ENCODE measurements at regions not wholly inside any gene's neighbourhood (a gene's known extent, or its start where the extent isn't known, plus 50 kb on each side); places are given as distances from the start of the nearest gene placed in this dataset.

DNA sequence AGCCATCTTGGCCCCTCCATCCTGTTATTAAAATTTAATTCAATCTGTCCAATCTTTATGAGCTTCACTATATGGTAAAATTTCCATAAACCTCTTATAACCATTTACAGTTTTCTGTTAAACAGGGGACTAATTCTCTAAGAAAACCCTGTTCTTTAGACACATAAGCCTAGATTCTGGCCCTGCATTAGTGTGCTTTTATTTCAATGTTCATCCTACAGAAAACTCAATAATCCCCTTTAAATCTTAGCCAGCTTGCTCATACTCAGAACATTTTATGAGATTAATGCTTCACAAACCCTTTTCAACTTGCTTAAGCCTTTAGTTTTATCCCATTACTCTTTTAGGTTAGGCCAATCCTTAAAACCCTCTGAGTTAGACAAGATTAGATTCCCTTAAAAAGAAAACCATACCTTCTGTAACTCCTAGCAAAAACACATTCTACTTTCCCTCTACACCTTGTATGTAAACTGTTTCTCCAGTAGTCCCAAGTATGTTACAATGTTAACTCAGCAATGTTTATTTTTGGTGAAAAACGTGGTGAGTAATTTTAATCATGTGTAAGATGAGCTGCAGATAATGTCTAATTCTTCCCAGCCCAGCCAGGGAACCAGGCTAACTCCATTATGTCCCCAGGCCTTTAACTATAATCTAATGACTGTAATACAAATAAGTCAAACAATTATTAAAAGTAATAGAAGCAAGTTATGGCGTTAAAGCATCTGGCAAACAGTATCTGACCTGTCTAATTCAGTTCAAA lies 1953.4 kb upstream of the LRRTM1 start:
- H3K36me3 Mint-ChIP-seq, result no peaks in the 10 kb centered on the region
- no peak for ATAC-seq (ENCODE audit: low read depth)
- no peak overlapping the region for H3K27ac Mint-ChIP-seq
- no peaks in the 10 kb centered on the region for H3K4me1 Mint-ChIP-seq
- H3K27me3 Mint-ChIP-seq, result no peaks in the 10 kb centered on the region
- DNase-seq, result no peak
- POLR2A ChIA-PET, result no interaction called here
- H3K9me3 Mint-ChIP-seq, result peaks cover 6% of the 10 kb centered on the region
- no peak overlapping the region for H3K4me3 Mint-ChIP-seq

- DNase-seq (no peak), ATAC-seq (ENCODE audit: low read depth) (no peak)
- POLR2A ChIA-PET, result no interaction called here
- H3K27me3 Mint-ChIP-seq, result no peaks in the 10 kb centered on the region
- H3K9me3 Mint-ChIP-seq, result peaks cover 6% of the 10 kb centered on the region
- no peaks in the 10 kb centered on the region for H3K36me3 Mint-ChIP-seq
- H3K4me1 Mint-ChIP-seq, result no peaks in the 10 kb centered on the region
- H3K27ac Mint-ChIP-seq, result no peak overlapping the region
- H3K4me3 Mint-ChIP-seq, result no peak overlapping the region
Observed at GRCh38 chr2:82256983-82257632, 1952.6 kb upstream of the LRRTM1 start.

DNA sequence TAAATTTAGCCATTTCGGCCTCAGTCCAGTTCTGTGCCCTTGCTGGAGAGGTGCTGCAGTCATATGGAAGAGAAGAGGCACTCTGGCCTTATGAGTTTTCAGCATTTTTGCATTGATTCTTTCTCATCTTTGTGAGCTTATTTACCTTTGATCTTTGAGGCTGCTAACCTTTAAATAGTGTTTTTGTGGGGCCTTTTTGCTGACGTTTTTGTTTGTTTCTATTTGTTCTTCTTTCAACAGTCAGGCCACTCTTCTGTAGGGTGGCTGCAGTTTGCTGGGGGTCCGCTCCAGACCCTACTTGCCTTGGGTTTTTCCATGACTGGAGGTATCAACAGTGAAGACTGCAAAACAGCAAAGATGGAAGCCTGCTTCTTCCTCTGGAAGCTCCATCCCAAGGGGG lies 1951.7 kb upstream of the LRRTM1 start:
- Mint-ChIP-seq H3K4me3 (no peak overlapping the region), H3K4me1 (no peaks in the 10 kb centered on the region), H3K27ac (no peak overlapping the region), H3K36me3 (no peaks in the 10 kb centered on the region), H3K27me3 (no peaks in the 10 kb centered on the region), H3K9me3 (peaks cover 10% of the 10 kb centered on the region)
- DNase-seq (no peak), ATAC-seq (ENCODE audit: low read depth) (no peak)
- POLR2A ChIA-PET, result no interaction called here

DNA sequence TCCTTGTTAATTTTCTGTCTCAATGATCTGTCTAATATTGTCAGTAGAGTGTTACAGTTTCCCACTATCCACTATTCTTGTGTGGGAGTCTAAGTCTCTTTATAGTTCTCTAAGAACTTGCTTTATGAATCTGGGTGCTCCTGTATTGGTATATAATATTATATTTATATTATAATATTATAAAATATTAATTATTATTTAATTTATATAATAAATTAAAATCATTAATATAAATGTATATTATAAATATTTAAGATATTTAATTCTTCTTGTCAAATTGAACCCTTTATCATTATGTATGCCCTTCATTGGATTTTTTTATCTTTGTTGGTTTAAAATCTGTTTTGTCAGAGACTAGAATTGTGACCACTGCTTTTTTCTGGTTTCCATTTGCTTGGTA lies 1950.2 kb upstream of the LRRTM1 start:
- Mint-ChIP-seq H3K27me3 (no peaks in the 10 kb centered on the region), H3K4me3 (no peak overlapping the region), H3K9me3 (peaks cover 13% of the 10 kb centered on the region), H3K36me3 (no peaks in the 10 kb centered on the region), H3K4me1 (no peaks in the 10 kb centered on the region), H3K27ac (no peak overlapping the region)
- POLR2A ChIA-PET, result no interaction called here
- ATAC-seq (ENCODE audit: low read depth) (no peak), DNase-seq (no peak)

- no peaks in the 10 kb centered on the region for H3K36me3 Mint-ChIP-seq
- POLR2A ChIA-PET, result no interaction called here
- no peak overlapping the region for H3K27ac Mint-ChIP-seq
- H3K4me3 Mint-ChIP-seq, result no peak overlapping the region
- ATAC-seq (ENCODE audit: low read depth) (no peak), DNase-seq (no peak)
- H3K27me3 Mint-ChIP-seq, result no peaks in the 10 kb centered on the region
- H3K4me1 Mint-ChIP-seq, result no peaks in the 10 kb centered on the region
- H3K9me3 Mint-ChIP-seq, result peaks cover 9% of the 10 kb centered on the region
Observed at GRCh38 chr2:82246220-82246775, 1941.7 kb upstream of the LRRTM1 start.

- Mint-ChIP-seq H3K27me3 (no peaks in the 10 kb centered on the region), H3K36me3 (no peaks in the 10 kb centered on the region), H3K9me3 (peaks cover 5% of the 10 kb centered on the region), H3K4me1 (no peaks in the 10 kb centered on the region), H3K4me3 (no peak overlapping the region), H3K27ac (no peak overlapping the region)
- POLR2A ChIA-PET, result no interaction called here
- DNase-seq (no peak), ATAC-seq (ENCODE audit: low read depth) (no peak)
Observed at GRCh38 chr2:82239176-82239575, 1934.6 kb upstream of the LRRTM1 start.

DNA sequence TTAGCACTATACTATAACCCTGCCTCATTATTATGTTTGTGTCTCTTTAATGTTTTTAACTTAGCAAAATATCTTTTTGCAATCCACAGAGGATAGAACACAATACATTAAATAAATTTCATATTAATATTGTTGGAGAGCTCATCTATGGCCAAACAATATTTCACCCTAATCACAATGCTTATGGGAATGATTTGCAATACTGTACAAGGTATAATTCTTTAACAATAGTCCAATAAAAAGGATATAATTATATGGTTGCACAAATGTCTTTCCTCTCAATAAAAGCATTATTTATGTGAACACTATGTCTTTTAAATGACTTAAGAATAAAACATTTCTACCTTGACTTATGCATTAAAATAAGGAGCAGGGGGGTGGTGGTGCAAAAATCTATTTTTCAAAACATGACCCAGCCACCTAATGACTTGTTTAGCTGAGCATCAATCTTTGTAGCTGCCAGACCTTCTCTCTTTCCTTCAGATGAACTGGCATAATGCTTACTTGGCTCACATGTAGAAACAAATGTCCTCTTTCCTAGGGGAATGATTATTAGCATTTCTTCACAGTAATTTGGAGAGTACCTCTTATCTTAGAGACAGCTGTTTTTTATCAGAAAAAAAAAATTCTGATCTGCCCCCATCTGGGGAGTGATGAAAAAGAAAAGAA lies 1933.6 kb upstream of the LRRTM1 start:
- no peaks in the 10 kb centered on the region for H3K4me1 Mint-ChIP-seq

GRCh38 chr2:82234283-82234874 lies 1929.8 kb upstream of the LRRTM1 start:
- ATAC-seq (ENCODE audit: low read depth), result no peak
- Mint-ChIP-seq H3K27ac (no peak overlapping the region), H3K27me3 (no peaks in the 10 kb centered on the region), H3K36me3 (no peaks in the 10 kb centered on the region), H3K4me1 (no peaks in the 10 kb centered on the region), H3K9me3 (no peaks in the 10 kb centered on the region), H3K4me3 (no peak overlapping the region)
- POLR2A ChIA-PET, result no interaction called here
- DNase-seq, result no peak

More for the DNA sequence above, 1933.6 kb upstream of the LRRTM1 start:
- H3K36me3 Mint-ChIP-seq, result no peaks in the 10 kb centered on the region
- peaks cover 4% of the 10 kb centered on the region for H3K9me3 Mint-ChIP-seq
- POLR2A ChIA-PET, result no interaction called here
- no peak overlapping the region for H3K27ac Mint-ChIP-seq
- DNase-seq, result no peak
- no peak for ATAC-seq (ENCODE audit: low read depth)
- H3K4me3 Mint-ChIP-seq, result no peak overlapping the region
- no peaks in the 10 kb centered on the region for H3K27me3 Mint-ChIP-seq

DNA sequence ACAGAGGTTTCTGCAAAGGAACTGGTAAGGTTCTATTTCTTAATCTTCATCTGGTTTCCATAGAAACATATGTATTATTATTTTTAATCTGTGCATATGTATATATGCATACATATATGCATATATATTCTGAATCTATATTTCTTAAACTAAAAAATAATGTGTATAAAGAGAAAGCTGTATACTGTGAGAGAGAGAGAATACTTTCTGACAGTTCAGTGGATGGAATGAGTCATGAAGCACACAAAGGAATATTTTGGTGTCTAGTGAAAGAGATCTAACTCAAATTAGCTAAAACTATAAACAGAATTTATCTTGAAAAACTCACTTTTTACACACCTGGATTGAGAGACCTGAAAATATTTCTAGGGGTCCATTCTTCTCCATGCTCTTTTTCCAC lies 1929.3 kb upstream of the LRRTM1 start:
- H3K4me3 Mint-ChIP-seq, result no peak overlapping the region
- H3K36me3 Mint-ChIP-seq, result no peaks in the 10 kb centered on the region
- no peaks in the 10 kb centered on the region for H3K9me3 Mint-ChIP-seq
- H3K27ac Mint-ChIP-seq, result no peak overlapping the region
- H3K4me1 Mint-ChIP-seq, result no peaks in the 10 kb centered on the region
- H3K27me3 Mint-ChIP-seq, result no peaks in the 10 kb centered on the region
- POLR2A ChIA-PET, result no interaction called here
- no peak for ATAC-seq (ENCODE audit: low read depth)
- DNase-seq, result no peak

DNA sequence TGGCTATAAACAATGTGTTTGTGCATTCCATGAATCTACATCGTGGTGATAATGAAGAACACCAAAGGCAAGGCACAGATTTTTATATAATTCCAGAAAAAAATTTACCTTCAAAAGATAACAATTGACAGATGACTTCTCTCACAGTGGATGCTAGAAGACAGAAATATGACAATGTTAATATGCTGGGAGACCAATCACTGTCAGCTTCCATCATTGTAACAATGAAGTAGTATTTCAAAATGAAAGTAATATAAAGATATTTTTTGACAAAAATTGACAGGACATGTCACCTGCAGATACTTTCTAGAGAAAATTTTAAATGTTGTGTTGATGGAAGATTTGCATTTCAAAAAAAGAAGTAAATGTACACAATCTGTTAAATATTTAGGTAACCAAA lies 1925.9 kb upstream of the LRRTM1 start:
- POLR2A ChIA-PET, result no interaction called here
- H3K27ac Mint-ChIP-seq, result no peak overlapping the region
- no peaks in the 10 kb centered on the region for H3K9me3 Mint-ChIP-seq
- H3K4me3 Mint-ChIP-seq, result no peak overlapping the region
- ATAC-seq (ENCODE audit: low read depth), result no peak
- no peak for DNase-seq
- no peaks in the 10 kb centered on the region for H3K4me1 Mint-ChIP-seq
- H3K27me3 Mint-ChIP-seq, result no peaks in the 10 kb centered on the region
- H3K36me3 Mint-ChIP-seq, result no peaks in the 10 kb centered on the region

DNA sequence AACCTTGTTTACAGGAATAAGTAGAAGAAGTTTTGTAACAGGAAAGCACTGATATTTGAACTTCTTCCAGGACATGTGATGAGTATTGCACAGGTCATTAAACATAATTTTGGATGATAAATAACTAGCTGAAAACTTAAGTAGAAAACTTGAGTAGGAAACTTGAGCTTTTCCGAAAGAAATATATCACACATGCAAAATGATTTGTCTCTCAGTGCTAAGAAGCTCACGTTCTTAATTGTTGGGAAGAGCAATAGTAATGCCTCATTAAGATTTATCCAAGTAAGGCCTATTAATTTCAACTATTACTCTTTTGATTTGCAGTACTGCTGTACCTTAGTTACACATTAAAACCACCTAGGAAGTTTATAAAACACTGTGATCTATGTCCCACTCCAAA lies 1921.9 kb upstream of the LRRTM1 start:
- no peak for DNase-seq
- no peak for ATAC-seq (ENCODE audit: low read depth)
- H3K27ac Mint-ChIP-seq, result no peak overlapping the region
- POLR2A ChIA-PET, result no interaction called here
- H3K27me3 Mint-ChIP-seq, result no peaks in the 10 kb centered on the region
- no peaks in the 10 kb centered on the region for H3K36me3 Mint-ChIP-seq
- no peaks in the 10 kb centered on the region for H3K4me1 Mint-ChIP-seq
- H3K9me3 Mint-ChIP-seq, result peaks cover 3% of the 10 kb centered on the region
- H3K4me3 Mint-ChIP-seq, result no peak overlapping the region

DNA sequence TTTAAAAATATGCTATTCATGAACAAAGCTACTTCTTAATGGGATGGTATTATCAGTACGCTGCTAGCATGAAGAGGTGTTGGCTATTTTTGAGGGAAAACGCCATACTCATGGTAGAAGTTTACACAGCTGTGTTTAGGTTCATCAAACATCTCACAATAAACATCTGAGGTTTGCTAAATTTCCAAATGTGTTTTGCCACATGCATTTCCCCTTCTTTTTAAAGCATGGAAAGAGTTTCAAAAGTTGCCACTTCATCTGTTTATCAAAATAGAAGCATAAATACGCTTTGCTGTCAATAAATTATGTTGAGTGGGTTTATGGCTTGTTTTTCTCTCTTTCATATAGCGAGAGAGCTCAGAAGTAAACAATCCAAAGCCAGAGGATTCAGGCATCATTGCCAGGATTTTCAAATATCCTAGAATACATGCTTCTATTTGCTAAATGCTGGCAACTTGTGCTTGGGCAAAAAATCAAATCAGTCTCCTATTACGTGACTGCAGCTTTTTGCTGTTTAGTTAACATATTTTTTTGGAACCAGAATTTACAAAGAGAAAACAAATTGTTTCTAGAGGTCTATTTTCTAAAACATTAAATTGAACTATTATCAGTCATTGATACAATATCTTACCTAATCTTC lies 1919.9 kb upstream of the LRRTM1 start:
- Mint-ChIP-seq H3K27me3 (no peaks in the 10 kb centered on the region), H3K4me3 (no peak overlapping the region), H3K4me1 (no peaks in the 10 kb centered on the region), H3K27ac (no peak overlapping the region), H3K36me3 (no peaks in the 10 kb centered on the region), H3K9me3 (peaks cover 3% of the 10 kb centered on the region)
- ATAC-seq (ENCODE audit: low read depth), result no peak
- DNase-seq, result no peak
- POLR2A ChIA-PET, result no interaction called here

- no peak for ATAC-seq (ENCODE audit: low read depth)
- no peaks in the 10 kb centered on the region for H3K36me3 Mint-ChIP-seq
- H3K27ac Mint-ChIP-seq, result no peak overlapping the region
- H3K4me3 Mint-ChIP-seq, result no peak overlapping the region
- no peak for DNase-seq
- POLR2A ChIA-PET, result no interaction called here
- no peaks in the 10 kb centered on the region for H3K4me1 Mint-ChIP-seq
- H3K9me3 Mint-ChIP-seq, result peaks cover 5% of the 10 kb centered on the region
- H3K27me3 Mint-ChIP-seq, result no peaks in the 10 kb centered on the region
Observed at GRCh38 chr2:82215212-82215611, 1910.7 kb upstream of the LRRTM1 start.

Measured in activated naive CD8-positive, alpha-beta T cell treated with anti-CD3 and anti-CD28 coated beads, Interleukin-2, amount 10 ng/mL, durations not matched to agents 7 days and 5 days (primary cell).